Globus pallidus (tissue), 1 donor: ENCODE measurements at regions not wholly inside any gene's neighbourhood (a gene's known extent, or its start where the extent isn't known, plus 50 kb on each side); places are given as distances from the start of the nearest gene placed in this dataset.

Experiments
- DNase-seq: peaks from one replicate; pipeline ENCODE4 v3.0.0-alpha.2; 2015; ENCODE audit warnings: low spot score

DNA sequence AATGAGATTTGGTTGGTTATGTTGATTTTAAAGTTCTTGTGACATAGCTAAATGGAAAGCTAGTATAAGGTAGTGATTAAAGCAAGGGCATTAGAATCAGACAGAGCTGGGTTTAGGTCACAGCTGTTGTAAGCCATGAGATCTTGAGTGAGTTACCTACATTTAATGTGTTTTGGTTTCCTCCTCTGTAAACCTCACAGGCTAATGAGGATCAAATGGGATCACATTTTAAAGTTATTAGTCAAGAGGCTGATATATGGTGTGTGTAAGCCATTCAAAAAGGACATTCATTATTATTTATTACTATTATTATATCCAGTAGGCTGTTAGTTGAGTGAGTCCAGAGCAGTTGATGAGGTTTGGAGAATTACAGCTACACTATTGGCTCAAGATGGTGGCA is 416.2 kb downstream of the IRS1 start:
- no peak for DNase-seq

DNA sequence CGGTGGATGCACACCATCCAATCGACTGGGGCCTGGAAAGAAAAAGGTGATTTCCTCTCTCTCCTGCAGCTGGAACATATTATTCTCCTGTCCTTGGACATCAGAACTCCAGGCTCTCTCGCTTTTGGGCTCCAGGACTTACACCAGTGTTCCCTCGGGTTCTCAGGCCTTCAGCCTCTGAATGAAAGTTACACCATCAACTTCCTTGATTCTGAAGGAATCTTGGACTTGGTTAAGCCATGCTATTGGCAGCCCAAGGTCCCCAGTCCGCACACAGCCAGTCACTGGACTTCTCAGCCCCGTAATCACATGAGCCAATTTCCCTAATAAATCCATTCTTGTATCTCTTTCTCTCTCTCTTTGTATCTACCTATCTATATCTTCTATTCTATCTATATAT is 418.9 kb downstream of the IRS1 start:
- no peak for DNase-seq

DNA sequence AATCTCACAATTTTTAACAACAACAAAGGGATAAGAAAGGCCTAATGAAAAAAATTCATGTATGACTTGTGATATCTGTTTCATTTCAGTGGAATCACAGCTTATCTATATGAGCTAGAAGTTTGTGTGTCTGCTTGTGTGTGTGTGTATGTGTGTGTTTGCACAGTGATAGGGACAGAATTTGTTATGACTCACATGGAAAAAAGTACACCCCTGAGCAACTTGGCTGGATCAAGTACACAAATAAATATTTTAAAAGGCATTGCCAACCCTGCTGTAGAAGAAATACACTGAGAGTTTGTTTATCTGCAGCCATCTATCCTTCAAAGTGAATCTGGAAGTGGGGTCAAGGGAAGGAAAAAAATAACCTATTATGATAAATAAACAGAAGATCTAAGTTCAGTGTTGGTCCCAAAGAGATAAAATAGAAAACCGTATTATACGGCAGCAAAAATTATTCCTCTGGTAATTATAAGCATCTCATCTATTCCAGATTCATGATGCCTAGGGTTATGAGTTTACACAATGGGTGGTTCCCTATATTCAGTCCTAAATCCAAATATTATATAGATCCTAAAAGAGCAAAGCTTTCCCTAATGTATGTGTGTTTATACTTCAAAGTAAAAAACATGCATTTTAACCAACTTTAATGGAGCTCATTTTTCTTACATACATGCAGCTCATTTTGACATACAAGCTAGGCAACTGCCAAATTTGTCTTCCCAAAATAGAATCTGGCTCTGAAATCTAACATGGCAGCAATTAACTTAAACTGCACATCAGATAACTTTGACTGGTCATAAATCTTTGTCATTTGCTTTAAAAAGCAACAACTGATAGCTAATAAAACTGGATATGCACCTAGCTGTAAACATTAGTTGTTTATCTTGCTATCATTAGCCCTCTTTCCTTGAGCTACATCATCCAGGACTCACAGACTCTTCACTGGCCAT is 420.6 kb downstream of the IRS1 start:
- no peak for DNase-seq

DNA sequence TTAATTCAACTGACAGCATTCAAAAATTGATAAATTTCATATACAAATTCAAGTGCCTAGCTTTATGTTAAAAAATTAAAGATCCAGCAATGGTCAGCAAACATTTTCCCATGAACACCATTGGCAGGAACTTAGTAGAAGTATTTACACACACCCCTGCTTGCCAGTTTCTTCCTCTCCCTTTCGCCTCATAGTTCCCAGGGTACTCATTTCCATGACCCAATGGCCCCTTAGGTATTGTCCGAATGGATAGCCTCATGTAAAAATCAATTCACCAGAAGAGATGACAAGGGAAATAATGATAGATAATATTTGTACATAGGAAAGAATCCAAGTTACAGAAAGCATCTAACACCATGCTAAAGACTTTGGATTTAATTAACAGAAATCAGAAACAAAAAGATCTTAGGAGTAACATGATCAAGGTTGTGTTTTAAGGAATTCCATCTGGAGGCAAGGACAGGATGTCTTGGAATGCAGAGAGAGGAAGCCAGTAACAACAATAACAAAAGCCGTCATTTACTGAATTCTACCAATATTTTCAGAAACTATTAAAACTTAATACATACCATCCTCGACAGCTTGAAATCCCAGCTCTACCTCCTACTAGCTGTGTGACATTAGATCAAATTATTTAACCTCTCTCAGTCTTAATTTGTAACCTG is 423.0 kb downstream of the IRS1 start:
- DNase-seq: no peak

DNA sequence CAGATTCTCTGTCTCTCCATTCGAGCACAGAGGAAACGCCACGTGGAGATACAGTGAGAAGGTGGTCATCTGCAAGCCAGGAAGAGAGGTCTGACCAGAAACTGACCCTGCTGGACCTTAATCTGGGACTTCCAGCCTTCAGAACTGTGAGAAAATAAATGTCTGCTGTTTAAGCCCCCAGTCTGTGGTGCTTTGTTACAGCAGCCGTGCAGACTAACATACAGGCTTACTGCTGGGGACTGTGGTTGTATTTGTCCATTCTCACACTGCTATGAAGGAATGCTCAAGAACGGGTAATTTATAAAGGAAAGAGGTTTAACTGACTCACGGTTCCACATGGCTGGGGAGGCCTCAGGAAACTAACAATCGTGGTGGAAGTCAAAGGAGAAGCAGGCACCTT is 432.7 kb downstream of the IRS1 start:
- DNase-seq: no peak

DNA sequence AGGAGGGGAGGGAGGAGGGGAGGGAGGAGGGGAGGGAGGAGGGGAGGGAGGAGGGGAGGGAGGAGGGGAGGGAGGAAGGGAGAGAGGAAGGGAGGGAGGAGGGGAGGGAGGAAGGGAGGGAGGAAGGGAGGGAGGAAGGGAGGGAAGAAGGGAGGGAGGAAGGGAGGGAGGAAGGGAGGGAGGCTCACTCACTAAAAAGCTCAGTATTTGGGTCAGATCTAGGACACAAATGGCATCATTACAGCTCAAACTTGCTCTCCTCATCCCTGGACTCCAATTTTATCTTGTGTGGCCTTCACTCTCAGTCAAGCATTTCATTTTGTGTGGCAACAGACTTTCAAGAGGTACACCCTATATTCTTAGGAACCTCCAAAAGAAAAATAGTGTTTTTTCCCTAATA is 435.4 kb downstream of the IRS1 start:
- DNase-seq: no peak

DNA sequence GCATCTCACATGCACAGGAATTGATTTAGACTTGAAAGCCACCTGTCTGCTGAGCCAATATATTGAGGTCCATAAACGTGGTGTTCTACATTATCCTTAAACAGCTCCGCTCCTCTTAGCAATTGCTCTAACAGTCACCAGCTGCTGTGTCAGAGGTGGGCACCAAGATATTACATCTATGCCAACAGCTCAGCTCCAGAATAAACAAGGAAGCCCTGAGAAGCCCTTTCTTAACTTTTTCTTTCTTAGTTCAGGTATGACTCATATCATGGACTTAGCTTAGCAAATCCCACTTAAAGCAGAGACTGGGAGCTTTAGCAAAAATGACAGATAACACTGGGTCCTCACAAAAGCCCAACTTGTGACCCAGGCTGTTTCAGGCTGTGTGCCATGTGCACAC is 436.6 kb downstream of the IRS1 start:
- DNase-seq: no peak

DNA sequence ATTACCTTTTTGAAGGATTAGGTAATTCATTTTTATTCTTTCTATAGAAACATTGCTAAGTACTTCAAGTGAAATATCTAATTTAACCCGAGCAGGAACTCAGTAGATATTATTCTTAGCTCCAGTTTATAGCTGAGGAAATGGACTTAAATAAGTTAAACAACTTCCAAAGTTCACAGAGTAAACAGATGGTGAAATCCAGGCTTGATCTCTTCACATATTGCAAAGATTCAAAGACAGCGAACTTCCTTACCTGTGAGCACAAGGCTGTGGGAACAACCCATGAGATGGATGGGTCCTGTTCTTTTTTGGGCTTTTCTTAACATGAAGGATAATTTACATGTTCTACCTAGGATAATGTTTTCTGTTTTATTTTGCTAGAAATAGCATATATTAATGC is 439.0 kb downstream of the IRS1 start:
- no peak for DNase-seq

DNA sequence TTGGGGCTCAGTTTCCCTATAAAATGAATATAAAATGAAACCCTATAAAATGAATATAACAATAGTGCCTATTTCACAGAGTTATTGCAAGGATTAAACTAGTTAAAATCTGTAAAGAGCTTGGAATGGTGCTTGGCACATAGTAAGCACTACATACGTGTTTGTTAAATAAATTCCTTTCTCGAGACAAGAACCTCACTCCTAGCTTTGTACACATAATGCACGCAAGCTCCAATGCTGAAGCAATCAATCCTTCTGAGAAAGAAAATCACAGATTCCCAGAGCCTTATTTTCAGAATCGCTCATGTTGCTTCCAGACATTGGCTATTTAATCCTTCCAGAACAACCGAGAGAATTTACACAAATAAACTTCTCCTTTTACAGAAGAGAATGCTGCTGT is 440.9 kb downstream of the IRS1 start:
- DNase-seq: no peak

DNA sequence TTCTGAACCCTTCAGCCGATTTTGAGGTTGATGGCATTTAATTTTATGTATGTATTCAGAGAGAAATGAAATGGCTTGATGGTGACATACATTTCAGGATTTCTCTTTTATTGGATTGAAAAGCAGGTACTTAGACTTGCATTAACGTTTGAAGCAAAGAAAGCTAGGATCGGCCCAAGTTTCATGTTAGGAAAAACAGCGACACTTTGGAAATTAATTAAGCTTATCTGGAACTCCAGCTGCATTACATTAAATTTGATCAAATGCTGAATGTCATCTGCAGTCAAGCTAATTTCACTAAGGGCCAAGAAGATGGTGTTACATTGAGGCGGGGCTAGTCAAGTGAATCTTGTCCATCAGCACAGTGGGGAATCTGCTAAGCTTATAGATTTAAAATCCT is 441.8 kb downstream of the IRS1 start:
- no peak for DNase-seq

DNA sequence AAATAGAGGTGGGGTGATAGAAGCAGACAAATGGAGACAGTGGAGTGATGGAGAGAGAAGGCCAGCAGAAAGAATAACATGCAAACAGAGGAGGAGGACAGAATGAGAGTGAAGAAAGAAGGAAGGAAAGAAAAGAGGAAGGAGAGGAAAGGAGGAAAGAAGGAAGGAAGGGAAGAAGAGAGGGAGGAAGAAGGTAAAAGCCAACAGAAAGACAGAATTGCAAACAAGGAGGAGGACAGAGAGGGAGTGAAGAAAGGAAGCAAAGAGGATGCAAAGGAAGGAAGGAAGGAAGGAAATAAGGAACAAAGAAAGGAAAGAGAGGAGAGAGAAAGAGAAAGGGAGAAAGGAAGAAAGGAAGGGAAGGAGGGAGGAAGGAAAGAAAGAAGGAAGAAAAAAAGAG is 444.0 kb downstream of the IRS1 start:
- no peak for DNase-seq

DNA sequence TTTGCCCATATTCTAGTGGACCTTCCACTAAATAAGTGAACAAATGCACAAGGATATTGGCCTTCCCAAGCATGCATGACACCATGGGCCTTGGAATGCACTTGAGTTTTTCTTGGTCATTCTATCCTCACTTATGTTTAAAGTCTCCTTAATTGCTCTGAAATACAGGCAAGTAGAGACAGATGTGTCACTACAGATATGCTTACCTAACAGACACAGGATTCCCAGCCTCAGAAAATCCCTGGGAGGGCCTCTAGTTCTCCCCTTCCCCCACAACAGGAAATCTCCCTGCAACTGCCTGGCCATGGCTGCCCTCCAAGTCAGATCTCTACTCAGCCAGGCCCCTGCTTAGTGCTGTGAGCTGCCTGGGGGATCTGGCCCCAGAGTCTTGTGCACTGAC is 445.2 kb downstream of the IRS1 start:
- DNase-seq: no peak

DNA sequence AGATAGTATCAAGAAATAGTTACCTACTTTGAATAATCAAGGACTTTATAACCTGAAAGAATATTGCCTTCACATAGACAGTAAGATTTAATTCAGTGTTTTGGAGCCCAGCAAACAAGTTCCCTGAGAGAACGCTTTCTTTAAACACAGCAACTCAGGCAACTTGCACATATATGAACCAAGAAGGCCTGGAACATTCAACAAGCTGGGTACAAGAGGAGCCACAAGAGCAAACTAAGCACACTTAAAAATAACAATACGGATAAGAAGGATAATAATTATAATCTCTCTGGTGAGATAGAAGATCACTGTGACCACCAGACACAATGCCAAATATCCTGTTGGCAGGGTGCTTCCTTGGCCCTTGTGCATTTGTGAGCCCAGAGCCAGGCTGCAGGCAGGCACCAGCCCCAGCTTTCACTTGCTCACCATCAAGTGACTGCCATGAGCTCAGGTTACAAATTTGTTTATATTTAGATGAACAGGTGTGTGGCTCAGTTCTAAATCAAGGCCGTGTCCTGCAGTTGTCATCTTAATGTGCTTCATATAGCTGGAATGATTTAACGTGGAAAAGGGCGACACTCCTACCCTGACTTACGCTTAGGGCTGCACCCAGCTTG is 446.6 kb downstream of the IRS1 start:
- DNase-seq: no peak

DNA sequence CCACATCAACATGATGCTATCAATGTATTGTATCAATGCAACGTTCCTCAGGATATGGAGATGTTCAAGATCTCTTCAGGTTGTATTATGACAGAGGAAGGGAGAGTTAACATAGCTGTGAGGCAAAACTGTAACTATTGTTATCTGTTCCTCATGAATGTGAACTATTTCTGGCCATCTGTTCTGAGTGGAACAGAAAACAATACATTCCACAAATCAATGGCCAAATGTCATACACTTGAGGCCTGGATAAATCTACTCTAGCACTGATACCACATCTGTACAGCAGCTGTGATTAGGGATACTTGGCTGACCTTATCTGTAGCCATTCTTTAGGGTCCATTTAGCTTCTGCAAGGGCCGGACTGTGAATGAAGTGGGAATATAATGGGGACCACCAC is 447.9 kb downstream of the IRS1 start:
- no peak for DNase-seq

DNA sequence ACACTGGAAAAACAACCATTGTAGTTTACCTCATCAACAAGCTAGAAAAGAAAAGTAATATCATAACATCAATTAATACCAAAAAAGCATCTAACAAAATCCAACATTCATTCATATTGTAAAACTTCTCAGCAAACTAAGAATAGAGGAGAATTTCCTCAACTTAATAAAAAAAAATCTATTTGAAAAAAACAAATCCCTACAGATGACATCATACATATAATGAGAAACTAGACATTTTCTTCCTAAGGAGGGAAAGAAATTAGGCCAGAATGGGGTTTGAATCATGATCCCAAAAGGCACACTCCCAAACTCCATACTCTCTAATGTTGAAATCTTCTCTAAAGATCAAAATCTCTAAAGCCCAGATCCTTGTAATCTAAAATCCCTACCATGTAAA is 460.0 kb downstream of the IRS1 start:
- no peak for DNase-seq

DNA sequence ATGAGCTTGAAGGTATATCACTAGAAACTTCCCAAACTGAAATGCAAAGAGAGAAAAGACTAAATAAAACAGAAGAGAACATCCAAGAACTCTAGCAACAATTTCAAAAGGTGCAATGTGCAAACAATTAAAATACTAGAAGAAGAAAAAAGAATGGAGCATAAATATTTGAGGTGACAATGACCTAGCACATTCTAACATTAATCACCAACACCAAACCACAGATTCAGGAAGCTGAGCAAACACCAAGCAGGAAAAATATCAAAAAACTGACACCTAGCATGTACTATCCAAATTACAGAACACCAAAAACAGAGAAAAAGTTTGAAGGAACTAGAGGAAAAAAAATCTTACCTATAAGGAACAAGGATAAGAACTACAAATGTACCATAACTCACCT is 460.8 kb downstream of the IRS1 start:
- no peak for DNase-seq

DNA sequence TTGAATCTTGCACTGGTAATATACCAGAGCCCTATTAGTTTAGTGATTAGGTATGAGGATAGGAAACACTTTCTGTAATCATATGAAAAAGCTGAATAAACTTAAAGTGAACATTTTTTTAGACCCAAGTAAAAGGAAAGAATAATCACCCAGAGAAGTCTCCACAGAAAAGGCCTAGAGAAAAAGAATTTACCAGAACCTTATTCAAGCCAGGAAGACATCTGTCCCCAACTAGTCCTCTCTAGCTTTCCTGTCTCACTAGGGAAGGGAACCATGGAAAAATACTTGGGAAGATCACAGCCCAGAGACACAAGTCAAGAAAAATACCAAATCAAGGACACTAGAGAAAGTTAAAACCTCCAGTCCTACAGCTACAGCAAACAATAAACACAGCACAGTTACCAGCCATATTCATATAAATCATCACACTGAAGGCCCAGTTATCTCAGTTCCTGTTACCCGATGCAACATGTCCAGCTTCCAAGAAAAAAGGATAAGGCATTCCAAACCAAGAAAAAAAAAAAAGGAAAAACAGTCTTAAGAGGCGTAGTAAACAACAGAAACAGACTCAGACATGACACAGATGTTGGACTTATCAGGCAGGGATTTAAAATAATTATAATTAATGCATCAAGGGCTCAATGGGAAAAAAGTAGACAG is 461.5 kb downstream of the IRS1 start:
- DNase-seq: no peak

DNA sequence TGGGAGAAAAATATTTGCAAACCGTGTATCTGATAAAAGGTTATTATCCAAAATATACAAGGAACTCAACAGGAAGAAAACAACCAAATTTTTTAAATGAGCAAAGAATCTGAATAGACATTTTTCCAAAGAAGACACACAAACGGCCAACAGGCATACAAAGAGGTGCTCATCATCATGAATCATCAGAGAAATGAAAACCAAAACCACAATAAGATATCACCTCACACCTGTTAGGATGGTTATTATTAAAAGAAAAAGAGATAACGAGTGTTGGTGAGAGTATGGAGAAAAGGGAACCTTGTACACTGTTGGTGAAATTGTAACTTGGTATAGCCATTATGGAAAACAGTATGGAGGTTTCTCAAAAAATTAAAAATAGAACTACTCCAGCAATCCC is 463.3 kb downstream of the IRS1 start:
- DNase-seq: no peak

DNA sequence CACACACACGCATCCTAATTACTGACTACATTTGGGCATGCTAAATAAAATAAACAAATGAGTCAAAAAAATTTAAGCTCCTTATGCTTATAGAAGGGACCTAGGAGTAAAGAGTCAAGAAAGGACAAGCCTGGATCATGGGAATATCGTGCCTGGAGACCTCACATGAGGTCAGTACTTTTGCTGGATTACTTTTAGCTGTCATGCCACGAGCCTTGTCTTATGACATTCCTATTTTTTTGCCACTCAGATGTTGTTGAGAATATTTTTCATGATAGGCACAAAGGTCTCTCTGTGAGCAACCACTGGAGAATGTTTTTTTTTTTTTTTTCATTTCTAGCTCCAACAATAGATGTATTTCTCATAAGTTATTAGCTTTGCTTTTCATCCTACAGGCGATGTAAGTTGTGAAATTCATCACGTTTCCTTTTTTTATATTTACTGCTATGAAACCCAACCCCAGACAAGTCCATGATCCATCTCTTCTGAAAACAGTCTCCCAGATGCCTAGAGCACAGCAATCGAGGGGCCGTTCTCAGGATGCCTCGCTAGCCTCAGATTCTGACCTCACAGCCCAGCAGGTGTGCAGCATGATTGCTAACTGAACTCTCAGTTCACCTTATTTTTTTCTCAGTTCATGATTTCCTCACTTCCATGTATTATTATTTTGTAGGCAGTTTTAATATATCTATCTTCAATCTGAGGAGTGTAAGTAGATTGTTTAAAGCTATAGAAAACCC is 464.5 kb downstream of the IRS1 start:
- no peak for DNase-seq

DNA sequence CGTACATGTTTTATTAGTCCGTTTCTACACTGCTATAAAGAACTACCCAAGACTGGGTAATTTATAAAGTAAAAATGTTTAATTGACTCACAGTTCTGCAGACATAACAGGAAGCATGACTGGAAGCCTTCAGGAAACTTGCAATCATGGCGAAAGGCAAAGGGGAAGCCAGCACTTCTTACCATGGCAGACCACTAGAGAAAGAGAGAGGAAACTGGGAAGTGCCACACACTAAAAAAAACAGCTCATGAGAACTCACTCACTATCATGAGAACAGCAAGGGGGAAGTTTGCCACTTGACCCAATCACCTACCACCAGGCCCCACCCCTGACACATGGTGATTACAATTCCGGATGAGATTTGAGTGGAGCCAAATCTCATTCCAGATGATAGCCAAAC is 466.2 kb downstream of the IRS1 start:
- DNase-seq: no peak

DNA sequence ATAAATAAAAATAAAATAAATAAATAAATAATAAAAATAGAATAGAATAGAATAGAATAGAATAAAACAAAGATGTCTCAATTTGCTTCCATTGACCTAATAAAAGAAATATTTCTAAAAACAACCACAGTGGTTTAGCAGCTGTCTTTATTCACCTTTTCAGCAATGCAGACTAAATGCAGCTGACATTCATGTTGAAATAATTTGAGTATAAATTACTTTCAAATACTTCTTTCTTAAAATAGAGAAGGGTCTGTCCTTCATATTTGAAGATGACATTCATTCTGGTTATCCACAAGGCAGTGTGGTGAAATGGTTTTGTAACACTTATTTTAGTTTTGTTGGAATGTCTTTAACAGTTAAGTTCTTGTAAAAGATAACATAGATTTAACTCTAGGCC is 469.4 kb downstream of the IRS1 start:
- no peak for DNase-seq

DNA sequence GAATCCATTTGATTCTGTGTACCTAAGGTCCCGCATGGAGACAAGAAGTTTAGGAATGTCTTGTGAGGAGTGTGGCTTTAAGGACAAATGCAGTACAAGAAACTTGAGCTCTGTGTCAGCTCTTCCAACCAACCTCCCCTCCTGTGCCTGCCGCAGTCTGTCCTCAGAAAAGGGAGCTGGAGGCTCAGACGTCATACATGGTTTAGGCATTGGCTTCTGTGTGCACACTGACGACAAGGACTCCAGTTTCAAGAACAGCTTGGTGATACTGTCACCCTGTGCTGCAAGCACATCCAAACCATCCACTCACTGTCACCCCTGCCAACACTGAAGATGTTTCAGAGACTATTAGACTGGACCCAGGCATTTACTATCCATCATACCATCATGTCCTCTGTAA is 470.4 kb downstream of the IRS1 start:
- no peak for DNase-seq
